Medulla oblongata (tissue), 1 donor: ENCODE measurements at regions not wholly inside any gene's neighbourhood (a gene's known extent, or its start where the extent isn't known, plus 50 kb on each side); places are given as distances from the start of the nearest gene placed in this dataset.
A peak's percentile ranks its signal among the peaks of the same experiment; 100 is the strongest.
"Not testable (repeated sequence)": the region's sequence is repeated elsewhere in the genome, so short reads cannot be mapped to it uniquely, and the experiment has no call there.

Experiments
- DNase-seq: peaks from one replicate; pipeline ENCODE4 v3.0.0-alpha.2; 2015; ENCODE audit errors: extremely low spot score

GRCh38 chr11:34830648-34831047 lies 85.5 kb downstream of the APIP start:
- DNase-seq = no peak

- no peak for DNase-seq
Measured at GRCh38 chr11:34830035-34830434, 86.1 kb downstream of the APIP start.

- no peak for DNase-seq
Measured at GRCh38 chr11:34827228-34827627, 89.0 kb downstream of the APIP start.

GRCh38 chr11:34826384-34826726 lies 89.8 kb downstream of the APIP start:
- no peak for DNase-seq

- peak; percentile 75 for DNase-seq
Measured at GRCh38 chr11:34825670-34826383, 90.4 kb downstream of the APIP start.

- peak; percentile 7 for DNase-seq
Measured at GRCh38 chr11:34825315-34825669, 90.9 kb downstream of the APIP start.

GRCh38 chr11:34824425-34824824 lies 91.8 kb downstream of the APIP start:
- peak; percentile 12 for DNase-seq

GRCh38 chr11:34823639-34824038 lies 92.5 kb downstream of the APIP start:
- DNase-seq = peak; percentile 66

GRCh38 chr11:34823197-34823596 lies 93.0 kb downstream of the APIP start:
- DNase-seq = peak; percentile 14

GRCh38 chr11:34819740-34820482 lies 96.3 kb downstream of the APIP start:
- no peak for DNase-seq

GRCh38 chr11:34817812-34818211 lies 98.4 kb downstream of the APIP start:
- DNase-seq = not testable (repeated sequence)

GRCh38 chr11:34816698-34817213 lies 99.4 kb downstream of the APIP start:
- DNase-seq = no peak

- DNase-seq = no peak
Measured at GRCh38 chr11:34812905-34813576, 103.1 kb downstream of the APIP start.

- DNase-seq = no peak
Measured at GRCh38 chr11:34811858-34812257, 104.3 kb downstream of the APIP start.

GRCh38 chr11:34810107-34810562 lies 106.0 kb downstream of the APIP start:
- DNase-seq = no peak

- DNase-seq = no peak
Measured at GRCh38 chr11:34809191-34810106, 106.7 kb downstream of the APIP start.

- no peak for DNase-seq
Measured at GRCh38 chr11:34806875-34807274, 109.3 kb downstream of the APIP start.

GRCh38 chr11:34805937-34806336 lies 110.2 kb downstream of the APIP start:
- DNase-seq = no peak

- no peak for DNase-seq
Measured at GRCh38 chr11:34799848-34800247, 116.3 kb downstream of the APIP start.

- no peak for DNase-seq
Measured at GRCh38 chr11:34798985-34799384, 117.2 kb downstream of the APIP start.

GRCh38 chr11:34797497-34797896 lies 118.7 kb downstream of the APIP start:
- DNase-seq = not testable (repeated sequence)
